ENCODE measurements at regions not wholly inside any gene's neighbourhood (a gene's known extent, or its start where the extent isn't known, plus 50 kb on each side); places are given as distances from the start of the nearest gene placed in this dataset.

- no peak for TF ChIP-seq CTCF (IDR thresholded peaks at IDR 0.05)
Observed at GRCh38 chr19:28885965-28886364, 327.0 kb downstream of the UQCRFS1 start.

- no peak for TF ChIP-seq CTCF (IDR thresholded peaks at IDR 0.05)
Observed at GRCh38 chr19:28884786-28885476, 328.0 kb downstream of the UQCRFS1 start.

GRCh38 chr19:28883241-28883693, 329.7 kb downstream of the UQCRFS1 start:
- no peak for TF ChIP-seq CTCF (IDR thresholded peaks at IDR 0.05)

DNA sequence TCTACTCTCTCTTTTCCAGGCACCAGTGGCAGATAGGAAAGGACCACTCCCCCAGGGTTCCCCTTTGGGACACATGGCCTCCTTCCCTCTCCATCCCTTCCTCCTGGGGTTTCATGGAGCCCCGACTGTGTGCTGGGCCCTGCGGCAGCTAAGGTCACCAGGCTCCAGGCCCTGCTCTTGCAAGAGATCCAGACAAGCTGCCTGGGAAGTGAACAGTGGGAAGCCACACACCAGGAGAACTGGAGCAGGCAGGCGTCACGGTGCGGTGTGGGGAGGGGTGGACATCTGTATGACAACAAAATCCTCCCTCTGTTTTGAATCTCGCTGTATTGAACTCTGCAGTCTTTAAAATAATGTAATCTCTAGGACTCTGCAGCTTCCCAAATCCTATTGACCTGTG, 330.1 kb downstream of the UQCRFS1 start:
- no peak for TF ChIP-seq CTCF (IDR thresholded peaks at IDR 0.05)

GRCh38 chr19:28881616-28882015, 331.3 kb downstream of the UQCRFS1 start:
- TF ChIP-seq CTCF (IDR thresholded peaks at IDR 0.05): no peak

- TF ChIP-seq CTCF (IDR thresholded peaks at IDR 0.05): no peak
Observed at GRCh38 chr19:28880735-28881401, 332.1 kb downstream of the UQCRFS1 start.

DNA sequence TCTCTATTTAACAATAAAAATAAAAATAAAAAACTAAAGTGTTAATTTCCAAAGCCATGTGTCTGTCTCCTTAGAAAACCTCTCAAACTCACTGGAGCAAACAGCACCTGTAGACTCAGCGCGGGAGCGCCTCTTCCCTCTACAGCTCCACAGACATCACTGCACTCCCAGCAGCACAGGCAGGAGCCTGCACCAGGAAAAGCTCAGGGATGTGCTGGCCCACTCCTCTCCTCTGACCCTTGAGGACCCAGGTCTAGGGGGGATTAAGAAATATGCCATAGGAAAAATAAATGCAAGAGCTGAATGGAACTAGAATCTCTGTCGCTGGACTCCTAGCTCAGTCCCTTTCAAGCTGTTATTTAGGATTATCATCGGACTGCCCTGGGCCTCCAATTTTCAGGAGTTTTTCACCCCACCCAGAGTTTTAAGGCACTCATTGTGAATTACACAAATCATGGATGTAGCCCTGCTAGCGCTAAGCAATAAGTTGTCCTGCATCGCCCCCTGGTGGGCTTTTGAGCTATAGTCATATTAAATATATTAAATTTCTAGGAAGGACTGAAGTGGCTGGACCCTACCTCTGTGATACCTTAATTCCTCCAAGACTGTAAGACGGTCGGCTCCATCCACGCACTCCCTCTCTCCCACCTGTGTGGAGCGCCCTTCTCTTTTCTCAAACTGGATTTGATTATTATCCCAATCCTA, 333.9 kb downstream of the UQCRFS1 start:
- peak; percentile 57 for TF ChIP-seq CTCF (IDR thresholded peaks at IDR 0.05)

Measured in LNCAP (cell line).